PC-9 (cell line): ENCODE measurements at regions not wholly inside any gene's neighbourhood (a gene's known extent, or its start where the extent isn't known, plus 50 kb on each side); places are given as distances from the start of the nearest gene placed in this dataset.

Source experiments
- CTCF ChIP-seq: fragments of 200-600 bp; sonication (generic); conservative IDR thresholded peaks from 2 replicates; pipeline ENCODE4 v1.6.1; 2017; ENCODE audit warnings: mixed run types, antibody characterized with exemption, mild to moderate bottlenecking, moderate library complexity
- EZH2 ChIP-seq: fragments of 200-600 bp; sonication (generic); IDR thresholded peaks from 2 replicates; pipeline ENCODE4 v1.8.0; 2017; ENCODE audit warnings: antibody characterized with exemption, low read depth

- TF ChIP-seq CTCF: no peak
- TF ChIP-seq EZH2: no peak
Measured at GRCh38 chr11:122439866-122440810, 215.4 kb upstream of the UBASH3B start.
